Mesenchymal stem cell (in vitro differentiated cells and primary cell): ENCODE measurements at regions not wholly inside any gene's neighbourhood (a gene's known extent, or its start where the extent isn't known, plus 50 kb on each side); places are given as distances from the start of the nearest gene placed in this dataset.

Experiments used
- DNase-seq: peaks from one replicate; pipeline ENCODE4 v3.0.0-alpha.2; 2013
- H2AFZ ChIP-seq: one replicate; pipeline ENCODE4 v1.6.1; 2013; ENCODE audit warnings: low read depth, mild to moderate bottlenecking, control low read depth, inconsistent platforms, low read length, moderate library complexity
- H2AK5ac ChIP-seq: 2 replicates; pipeline ENCODE4 v1.6.1; 2013; ENCODE audit warnings: low read length, moderate library complexity, mild to moderate bottlenecking, inconsistent platforms; ENCODE audit not compliant: severe bottlenecking
- H2BK120ac ChIP-seq: one replicate; pipeline ENCODE4 v1.6.1; 2013; ENCODE audit warnings: low read depth, mild to moderate bottlenecking, inconsistent platforms, low read length, moderate library complexity
- H2BK12ac ChIP-seq, 2 experiments: one replicate each; pipeline ENCODE4 v1.6.1; 2013; ENCODE audit warnings: inconsistent platforms in 2 of 2, low read length in 2 of 2, mild to moderate bottlenecking in 2 of 2, moderate library complexity in 2 of 2, control low read depth in 1 of 2
- H2BK15ac ChIP-seq: one replicate; pipeline ENCODE4 v1.6.1; 2013; ENCODE audit warnings: mild to moderate bottlenecking, low read depth, inconsistent platforms; ENCODE audit not compliant: poor library complexity, severe bottlenecking
- H2BK5ac ChIP-seq: 2 replicates; pipeline ENCODE4 v1.6.1; 2013; ENCODE audit warnings: low read depth, mild to moderate bottlenecking, low read length, control low read depth, inconsistent platforms; ENCODE audit not compliant: poor library complexity, severe bottlenecking
- H3K14ac ChIP-seq, 2 experiments: one replicate each; pipeline ENCODE4 v1.6.1; 2013; ENCODE audit warnings: inconsistent platforms in 2 of 2, low read length in 2 of 2, control low read depth in 1 of 2, mild to moderate bottlenecking in 1 of 2, moderate library complexity in 1 of 2
- H3K18ac ChIP-seq, 2 experiments: one replicate each; pipeline ENCODE4 v1.6.1; 2013; ENCODE audit warnings: inconsistent platforms in 2 of 2, low read length in 2 of 2, control low read depth in 1 of 2, low read depth in 1 of 2, mild to moderate bottlenecking in 1 of 2
- H3K23ac ChIP-seq, 2 experiments: one replicate each; pipeline ENCODE4 v1.6.1; 2013; ENCODE audit warnings: inconsistent platforms in 2 of 2, low read length in 2 of 2, mild to moderate bottlenecking in 2 of 2, moderate library complexity in 2 of 2, control low read depth in 1 of 2
- H3K27ac ChIP-seq: 2 replicates; pipeline ENCODE4 v1.5.1; 2013; ENCODE audit warnings: mild to moderate bottlenecking, moderate library complexity, low read length, control low read depth, inconsistent platforms; ENCODE audit not compliant: poor library complexity, severe bottlenecking
- H3K27me3 ChIP-seq, 2 experiments: 2 replicates each; pipeline versions ENCODE4 v1.6.1 to v1.7.0; 2013; ENCODE audit warnings: low read length in 2 of 2, mild to moderate bottlenecking in 2 of 2, moderate library complexity in 2 of 2, control low read depth in 1 of 2, inconsistent platforms in 1 of 2; ENCODE audit not compliant: control insufficient read depth in 1 of 2, insufficient read depth in 1 of 2
- H3K36me3 ChIP-seq, 2 experiments: 2 replicates each; pipeline versions ENCODE4 v1.6.1 to v1.7.0; 2013; ENCODE audit warnings: low read length in 2 of 2, control low read depth in 1 of 2, inconsistent platforms in 1 of 2, low read depth in 1 of 2, mild to moderate bottlenecking in 1 of 2; ENCODE audit not compliant: insufficient read depth in 2 of 2, control insufficient read depth in 1 of 2
- H3K4ac ChIP-seq, 2 experiments: one replicate each; pipeline ENCODE4 v1.6.1; 2013; ENCODE audit warnings: inconsistent platforms in 2 of 2, low read length in 2 of 2, mild to moderate bottlenecking in 2 of 2, moderate library complexity in 2 of 2, control low read depth in 1 of 2, low read depth in 1 of 2
- H3K4me1 ChIP-seq: 2 replicates; pipeline ENCODE4 v1.6.1; 2013; ENCODE audit warnings: low read depth, low read length, control low read depth; ENCODE audit not compliant: control insufficient read depth, insufficient read depth
- H3K4me2 ChIP-seq: 2 replicates; pipeline ENCODE4 v1.6.1; 2013; ENCODE audit warnings: low read length, mild to moderate bottlenecking, inconsistent platforms; ENCODE audit not compliant: poor library complexity, severe bottlenecking
- H3K4me3 ChIP-seq, 2 experiments: 2 replicates each; pipeline versions ENCODE4 v1.5.1 to v1.7.0; 2013; ENCODE audit warnings: low read length in 2 of 2, mild to moderate bottlenecking in 2 of 2, control low read depth in 1 of 2, low read depth in 1 of 2; ENCODE audit not compliant: insufficient read depth in 1 of 2
- H3K79me1 ChIP-seq: replicated peaks from 2 replicates; pipeline ENCODE4 v1.6.1; 2013; ENCODE audit warnings: mild to moderate bottlenecking, control low read depth, low read length, inconsistent platforms; ENCODE audit not compliant: poor library complexity, severe bottlenecking
- H3K9ac ChIP-seq: 2 replicates; pipeline ENCODE4 v1.7.0; 2013; ENCODE audit warnings: mild to moderate bottlenecking, low read length, moderate library complexity
- H3K9me3 ChIP-seq: 2 replicates; pipeline ENCODE4 v1.7.0; 2013; ENCODE audit warnings: mild to moderate bottlenecking, low read length; ENCODE audit not compliant: control insufficient read depth
- H4K8ac ChIP-seq: one replicate; pipeline ENCODE4 v1.6.1; 2013; ENCODE audit warnings: inconsistent platforms, mild to moderate bottlenecking, low read length, moderate library complexity
- H4K91ac ChIP-seq: one replicate; pipeline ENCODE4 v1.6.1; 2013; ENCODE audit warnings: mild to moderate bottlenecking, low read length, inconsistent platforms
- WGBS: methylation state at CpG from one replicate; pipeline ENCODE4 v1.1.7; 2013; ENCODE audit warnings: mixed read lengths; 5-methylcytosine and 5-hydroxymethylcytosine counted together

- H3K79me1 ChIP-seq, result no peaks in the 10 kb centered on the region
- H2AK5ac ChIP-seq, result no peak overlapping the region
- H3K27me3 ChIP-seq, result no peaks in the 10 kb centered on the region
- no peak overlapping the region for H3K4me3 ChIP-seq
- no peak overlapping the region for H4K8ac ChIP-seq
- no peak overlapping the region for H3K4ac ChIP-seq
- no peak overlapping the region for H3K14ac ChIP-seq
- H4K91ac ChIP-seq, result no peak overlapping the region
- no peaks in the 10 kb centered on the region for H3K4me1 ChIP-seq
- H2BK120ac ChIP-seq, result no peak overlapping the region
- WGBS, result 80% methylated on average over 3 of the region's 3 CpGs
- H2AFZ ChIP-seq, result no peak overlapping the region
- no peak overlapping the region for H2BK12ac ChIP-seq
- DNase-seq, result no peak
- no peaks in the 10 kb centered on the region for H3K9me3 ChIP-seq
- no peak overlapping the region for H3K4me2 ChIP-seq
- H3K27ac ChIP-seq, result no peak overlapping the region
- H3K18ac ChIP-seq, result no peak overlapping the region
- no peak overlapping the region for H2BK5ac ChIP-seq
- H3K36me3 ChIP-seq, result no peaks in the 10 kb centered on the region
- H3K23ac ChIP-seq, result no peak overlapping the region
- H3K9ac ChIP-seq, result no peak overlapping the region
- no peak overlapping the region for H2BK15ac ChIP-seq
Observed at GRCh38 chr21:16651956-16652355, 860.9 kb upstream of the CXADR start.

DNA sequence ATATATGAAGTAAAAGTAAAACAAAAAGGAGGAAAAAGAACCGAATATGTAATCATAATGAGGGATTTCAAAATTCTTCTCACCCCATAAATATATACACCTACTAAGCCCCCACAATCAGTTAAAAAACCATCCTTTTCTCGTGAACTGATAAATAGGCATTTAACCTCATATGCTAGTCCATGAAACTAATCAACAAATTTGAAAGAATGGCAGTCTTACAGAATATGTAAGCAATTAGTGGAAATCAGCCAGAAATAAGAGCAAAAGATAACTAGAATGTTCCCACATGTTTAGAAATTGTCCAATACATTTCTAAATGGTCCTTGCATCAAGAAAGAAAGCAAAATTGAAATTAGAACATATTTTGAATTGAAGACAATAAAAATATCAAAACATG, 849.4 kb upstream of the CXADR start:
- H2BK15ac ChIP-seq, result no peak overlapping the region
- WGBS, result no CpG with 5 or more reads among the region's 2 CpGs
- H3K27ac ChIP-seq, result no peak overlapping the region

GRCh38 chr21:16667395-16667794, 845.4 kb upstream of the CXADR start:
- H3K9me3 ChIP-seq, result no peaks in the 10 kb centered on the region
- no peak overlapping the region for H2BK15ac ChIP-seq
- no peaks in the 10 kb centered on the region for H3K27me3 ChIP-seq
- no peak overlapping the region for H2BK5ac ChIP-seq
- H3K4ac ChIP-seq, result no peak overlapping the region
- H4K91ac ChIP-seq, result no peak overlapping the region
- H3K18ac ChIP-seq, result no peak overlapping the region
- H3K36me3 ChIP-seq, result no peaks in the 10 kb centered on the region
- no peak overlapping the region for H3K4me2 ChIP-seq
- no peak overlapping the region for H3K23ac ChIP-seq
- H4K8ac ChIP-seq, result no peak overlapping the region
- H3K14ac ChIP-seq, result no peak overlapping the region
- no peak overlapping the region for H3K27ac ChIP-seq
- H2BK120ac ChIP-seq, result no peak overlapping the region
- H2BK12ac ChIP-seq, result no peak overlapping the region
- H3K79me1 ChIP-seq, result no peaks in the 10 kb centered on the region
- no peak overlapping the region for H2AK5ac ChIP-seq
- no peaks in the 10 kb centered on the region for H3K4me1 ChIP-seq
- no peak for DNase-seq
- 92% methylated on average over 1 of the region's 2 CpGs for WGBS
- no peak overlapping the region for H2AFZ ChIP-seq
- no peak overlapping the region for H3K9ac ChIP-seq
- no peak overlapping the region for H3K4me3 ChIP-seq

More for the DNA sequence above, 849.4 kb upstream of the CXADR start:
- Histone ChIP-seq H3K4me3 (no peak overlapping the region), H3K4ac (no peak overlapping the region), H2AK5ac (no peak overlapping the region), H4K8ac (no peak overlapping the region), H3K27me3 (no peaks in the 10 kb centered on the region), H3K79me1 (no peaks in the 10 kb centered on the region), H3K9ac (no peak overlapping the region), H3K9me3 (no peaks in the 10 kb centered on the region), H3K14ac (no peak overlapping the region), H2AFZ (no peak overlapping the region), H3K4me2 (no peak overlapping the region), H3K18ac (no peak overlapping the region), H2BK120ac (no peak overlapping the region), H3K23ac (no peak overlapping the region), H2BK12ac (no peak overlapping the region), H3K4me1 (no peaks in the 10 kb centered on the region), H4K91ac (no peak overlapping the region), H3K36me3 (no peaks in the 10 kb centered on the region), H2BK5ac (no peak overlapping the region)
- DNase-seq, result no peak

DNA sequence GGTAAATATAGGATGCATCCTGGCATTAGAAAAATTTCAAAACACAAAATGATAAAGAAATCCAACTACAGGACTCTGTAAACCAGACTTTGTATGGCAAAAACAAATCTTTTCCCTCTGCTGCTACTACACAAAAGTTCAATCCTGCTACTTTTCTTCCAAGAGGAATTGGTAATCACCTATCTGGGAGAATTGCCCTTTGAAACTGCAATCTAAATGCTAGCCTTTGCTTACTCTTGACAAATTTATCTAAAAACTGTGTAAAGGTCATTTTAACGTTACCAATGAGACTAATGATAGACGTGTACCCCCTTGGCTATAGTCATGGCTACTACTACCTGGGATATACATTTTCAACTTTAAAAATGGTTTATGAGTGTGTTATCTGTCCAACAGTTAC, 837.9 kb upstream of the CXADR start:
- no peak overlapping the region for H3K18ac ChIP-seq
- H3K79me1 ChIP-seq, result no peaks in the 10 kb centered on the region
- no peak overlapping the region for H3K23ac ChIP-seq
- H3K4me3 ChIP-seq, result no peak overlapping the region
- no peak overlapping the region for H2BK15ac ChIP-seq
- no peak overlapping the region for H2AK5ac ChIP-seq
- no peaks in the 10 kb centered on the region for H3K36me3 ChIP-seq
- H2BK120ac ChIP-seq, result no peak overlapping the region
- H3K27ac ChIP-seq, result no peak overlapping the region
- DNase-seq, result no peak
- no peak overlapping the region for H2AFZ ChIP-seq
- no CpG with 5 or more reads among the region's 2 CpGs for WGBS
- H4K91ac ChIP-seq, result no peak overlapping the region
- peaks cover 2% of the 10 kb centered on the region for H3K4me1 ChIP-seq
- no peak overlapping the region for H4K8ac ChIP-seq
- H3K9me3 ChIP-seq, result no peaks in the 10 kb centered on the region
- H3K4me2 ChIP-seq, result no peak overlapping the region
- no peak overlapping the region for H3K14ac ChIP-seq
- no peak overlapping the region for H2BK12ac ChIP-seq
- H3K4ac ChIP-seq, result no peak overlapping the region
- H3K9ac ChIP-seq, result no peak overlapping the region
- H3K27me3 ChIP-seq, result no peaks in the 10 kb centered on the region
- H2BK5ac ChIP-seq, result no peak overlapping the region
